Mesendoderm (in vitro differentiated cells): ENCODE measurements at regions not wholly inside any gene's neighbourhood (a gene's known extent, or its start where the extent isn't known, plus 50 kb on each side); places are given as distances from the start of the nearest gene placed in this dataset.

ENCODE experiments used
- DNase-seq: peaks from one replicate; pipeline ENCODE4 v3.0.0; 2013
- H2AK5ac ChIP-seq: 2 replicates; pipeline ENCODE4 v1.6.1; 2013; ENCODE audit warnings: low read length, inconsistent platforms
- H2BK120ac ChIP-seq: 2 replicates; pipeline ENCODE4 v1.6.1; 2013; ENCODE audit warnings: low read depth, mild to moderate bottlenecking, low read length, moderate library complexity, mixed read lengths
- H2BK15ac ChIP-seq: replicated peaks from 2 replicates; pipeline ENCODE4 v1.6.1; 2013; ENCODE audit warnings: low read depth, mild to moderate bottlenecking, moderate library complexity
- H2BK5ac ChIP-seq: 2 replicates; pipeline ENCODE4 v1.6.1; 2013; ENCODE audit warnings: low read length, inconsistent platforms
- H3K18ac ChIP-seq: 2 replicates; pipeline ENCODE4 v1.6.1; 2013; ENCODE audit warnings: mild to moderate bottlenecking, low read length, mixed read lengths
- H3K23ac ChIP-seq: one replicate; pipeline ENCODE4 v1.6.1; 2013; ENCODE audit warnings: low read length
- H3K27ac ChIP-seq: 2 replicates; pipeline ENCODE4 v1.5.1; 2013; ENCODE audit warnings: low read depth, mild to moderate bottlenecking, inconsistent platforms, low read length, moderate library complexity
- H3K27me3 ChIP-seq: 2 replicates; pipeline ENCODE4 v1.6.1; 2013; ENCODE audit warnings: low read length, control low read depth, mild to moderate bottlenecking, inconsistent platforms; ENCODE audit not compliant: insufficient read depth, poor library complexity
- H3K36me3 ChIP-seq: 2 replicates; pipeline ENCODE4 v1.6.1; 2013; ENCODE audit warnings: low read length, inconsistent platforms; ENCODE audit not compliant: control insufficient read depth, insufficient read depth
- H3K4ac ChIP-seq: one replicate; pipeline ENCODE4 v1.6.1; 2013; ENCODE audit warnings: low read depth, mild to moderate bottlenecking, low read length, moderate library complexity
- H3K4me1 ChIP-seq: 2 replicates; pipeline ENCODE4 v1.6.1; 2013; ENCODE audit warnings: low read depth, low read length, inconsistent platforms; ENCODE audit not compliant: control insufficient read depth
- H3K4me2 ChIP-seq: 2 replicates; pipeline ENCODE4 v1.6.1; 2013; ENCODE audit warnings: low read length
- H3K4me3 ChIP-seq: 2 replicates; pipeline ENCODE4 v1.5.1; 2013; ENCODE audit warnings: mild to moderate bottlenecking, low read length
- H3K56ac ChIP-seq: one replicate; pipeline ENCODE4 v1.6.1; 2013; ENCODE audit warnings: low read length
- H3K79me1 ChIP-seq: 2 replicates; pipeline ENCODE4 v1.6.1; 2013; ENCODE audit warnings: low read length, inconsistent platforms
- H3K79me2 ChIP-seq: 2 replicates; pipeline ENCODE4 v1.6.1; 2013; ENCODE audit warnings: mild to moderate bottlenecking, low read length; ENCODE audit not compliant: control insufficient read depth, insufficient read depth
- H3K9ac ChIP-seq: 2 replicates; pipeline ENCODE4 v1.6.1; 2013; ENCODE audit warnings: low read length, inconsistent platforms
- H4K5ac ChIP-seq: one replicate; pipeline ENCODE4 v1.6.1; 2013; ENCODE audit warnings: low read length
- H4K8ac ChIP-seq: one replicate; pipeline ENCODE4 v1.6.1; 2013; ENCODE audit warnings: low read depth, mild to moderate bottlenecking, control low read depth, low read length, moderate library complexity
- WGBS: extraction: QIAGEN DNeasy Blood & Tissue Kit; methylation state at CpG from one replicate; pipeline ENCODE4 v1.1.7; 2013; ENCODE audit warnings: low lambda C conversion rate, missing lambda C conversion rate; ENCODE audit not compliant: insufficient coverage; ENCODE audit errors: extremely low coverage; 5-methylcytosine and 5-hydroxymethylcytosine counted together

DNA sequence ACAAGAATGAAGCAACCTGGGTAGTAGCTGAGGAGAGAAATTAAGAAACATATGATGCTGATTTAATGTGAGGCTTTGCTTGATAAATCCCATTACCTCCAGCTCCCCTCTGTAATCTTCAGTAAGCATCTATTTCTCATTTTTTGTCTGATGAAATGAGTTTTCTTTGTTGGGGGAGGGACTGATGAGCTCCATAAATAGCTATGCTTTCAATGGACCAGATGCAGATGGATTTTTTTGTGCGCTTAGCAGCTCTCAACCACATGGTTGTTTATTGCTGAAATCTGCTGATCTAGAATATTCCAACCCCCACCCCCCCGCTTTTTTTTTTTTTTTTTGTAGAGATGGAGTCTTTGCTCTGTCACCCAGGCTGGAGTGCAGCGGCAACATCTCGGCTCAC is 1082.0 kb downstream of the RAPGEF2 start:
- WGBS: no CpG with 5 or more reads among the region's 4 CpGs
- Histone ChIP-seq H3K4me2 (no peak overlapping the region), H3K79me2 (no peaks in the 10 kb centered on the region), H3K27me3 (no peaks in the 10 kb centered on the region), H3K56ac (no peak overlapping the region), H3K4ac (no peak overlapping the region), H3K4me1 (no peaks in the 10 kb centered on the region), H3K79me1 (no peaks in the 10 kb centered on the region), H2BK120ac (no peak overlapping the region), H3K23ac (no peak overlapping the region), H4K8ac (no peak overlapping the region), H2BK5ac (no peak overlapping the region), H3K18ac (no peak overlapping the region), H2BK15ac (no peak overlapping the region), H3K27ac (no peak overlapping the region), H2AK5ac (no peak overlapping the region), H4K5ac (no peak overlapping the region), H3K36me3 (no peaks in the 10 kb centered on the region), H3K9ac (no peak overlapping the region), H3K4me3 (no peak overlapping the region)
- DNase-seq: no peak

DNA sequence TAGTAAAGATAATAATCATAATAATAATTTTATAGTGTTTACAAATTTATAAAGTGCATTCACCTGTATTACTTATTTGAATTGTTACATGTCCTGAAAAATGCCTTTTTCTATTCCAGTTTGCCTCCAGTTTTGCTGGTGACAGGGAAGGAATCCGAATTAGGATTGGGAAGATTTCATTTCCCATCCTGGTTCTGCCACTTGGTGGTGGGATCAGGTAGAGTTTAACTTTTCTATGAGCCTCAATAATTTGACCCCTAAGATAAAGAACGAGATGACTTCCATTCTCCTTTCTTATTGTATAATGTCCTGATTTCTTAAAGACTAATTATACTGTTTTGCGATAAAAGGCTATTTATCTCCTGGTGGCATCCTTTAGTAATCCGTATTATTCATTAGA is 1090.9 kb downstream of the RAPGEF2 start:
- H3K9ac ChIP-seq: no peak overlapping the region
- no peak overlapping the region for H3K4me3 ChIP-seq
- H3K4me1 ChIP-seq: no peaks in the 10 kb centered on the region
- no peak overlapping the region for H4K8ac ChIP-seq
- no peak overlapping the region for H2AK5ac ChIP-seq
- H3K36me3 ChIP-seq: no peaks in the 10 kb centered on the region
- no peak overlapping the region for H3K23ac ChIP-seq
- H3K56ac ChIP-seq: no peak overlapping the region
- H2BK15ac ChIP-seq: no peak overlapping the region
- H3K4me2 ChIP-seq: no peak overlapping the region
- H3K27ac ChIP-seq: no peak overlapping the region
- H3K18ac ChIP-seq: no peak overlapping the region
- H3K4ac ChIP-seq: no peak overlapping the region
- WGBS: no CpG with 5 or more reads among the region's 4 CpGs
- no peaks in the 10 kb centered on the region for H3K79me1 ChIP-seq
- H3K27me3 ChIP-seq: no peaks in the 10 kb centered on the region
- no peaks in the 10 kb centered on the region for H3K79me2 ChIP-seq
- peak; percentile 0 for DNase-seq
- H2BK120ac ChIP-seq: no peak overlapping the region
- H2BK5ac ChIP-seq: no peak overlapping the region
- no peak overlapping the region for H4K5ac ChIP-seq

- Histone ChIP-seq H3K27me3 (no peaks in the 10 kb centered on the region), H3K79me1 (no peaks in the 10 kb centered on the region), H3K4ac (no peak overlapping the region), H3K27ac (no peak overlapping the region), H3K18ac (no peak overlapping the region), H3K36me3 (no peaks in the 10 kb centered on the region), H3K23ac (no peak overlapping the region), H2BK15ac (no peak overlapping the region), H3K4me2 (no peak overlapping the region), H3K79me2 (no peaks in the 10 kb centered on the region), H2BK120ac (no peak overlapping the region), H3K4me1 (no peaks in the 10 kb centered on the region), H3K9ac (no peak overlapping the region), H4K8ac (no peak overlapping the region), H2BK5ac (no peak overlapping the region), H2AK5ac (no peak overlapping the region), H4K5ac (no peak overlapping the region), H3K56ac (no peak overlapping the region), H3K4me3 (no peak overlapping the region)
- WGBS: no CpG with 5 or more reads among the region's 5 CpGs
- DNase-seq: peak; percentile 5
Observed at GRCh38 chr4:160194716-160195115, 1091.8 kb downstream of the RAPGEF2 start.

DNA sequence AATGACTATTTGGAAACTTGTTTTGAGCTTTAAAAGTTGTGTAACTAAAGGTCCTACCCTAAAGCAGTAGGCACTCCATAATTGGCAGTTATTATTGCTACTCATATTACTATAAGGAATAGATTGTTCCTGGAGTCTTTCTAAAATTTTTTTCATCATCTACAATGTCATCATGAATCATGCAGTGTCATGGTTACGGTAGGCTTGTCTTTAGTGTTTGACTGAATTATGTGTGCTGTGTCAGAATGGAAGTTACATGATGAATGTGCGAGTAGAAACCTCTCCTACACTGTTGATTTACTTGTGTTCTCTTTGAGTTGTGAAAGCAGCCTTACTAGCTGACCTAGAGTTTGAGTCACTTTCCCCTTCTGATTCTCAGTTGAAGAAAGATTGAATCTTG is 1099.9 kb downstream of the RAPGEF2 start:
- H4K5ac ChIP-seq: no peak overlapping the region
- peak; percentile 0 for DNase-seq
- H3K4ac ChIP-seq: no peak overlapping the region
- H3K4me1 ChIP-seq: no peaks in the 10 kb centered on the region
- no peaks in the 10 kb centered on the region for H3K27me3 ChIP-seq
- no peak overlapping the region for H3K56ac ChIP-seq
- no peak overlapping the region for H3K4me3 ChIP-seq
- WGBS: no CpG with 5 or more reads among the region's 2 CpGs
- H3K36me3 ChIP-seq: no peaks in the 10 kb centered on the region
- H3K27ac ChIP-seq: no peak overlapping the region
- H3K79me1 ChIP-seq: no peaks in the 10 kb centered on the region
- no peak overlapping the region for H2BK15ac ChIP-seq
- H3K18ac ChIP-seq: no peak overlapping the region
- no peak overlapping the region for H2BK5ac ChIP-seq
- no peak overlapping the region for H3K9ac ChIP-seq
- H2BK120ac ChIP-seq: no peak overlapping the region
- H3K79me2 ChIP-seq: no peaks in the 10 kb centered on the region
- H3K23ac ChIP-seq: no peak overlapping the region
- no peak overlapping the region for H2AK5ac ChIP-seq
- H4K8ac ChIP-seq: no peak overlapping the region
- no peak overlapping the region for H3K4me2 ChIP-seq

- no peak overlapping the region for H3K4me3 ChIP-seq
- H2BK15ac ChIP-seq: no peak overlapping the region
- H3K79me1 ChIP-seq: no peaks in the 10 kb centered on the region
- H2BK120ac ChIP-seq: no peak overlapping the region
- H3K36me3 ChIP-seq: no peaks in the 10 kb centered on the region
- H3K23ac ChIP-seq: no peak overlapping the region
- no peak overlapping the region for H2BK5ac ChIP-seq
- no peaks in the 10 kb centered on the region for H3K27me3 ChIP-seq
- no peak for DNase-seq
- H3K9ac ChIP-seq: no peak overlapping the region
- H3K79me2 ChIP-seq: no peaks in the 10 kb centered on the region
- WGBS: no CpG with 5 or more reads among the region's 3 CpGs
- no peak overlapping the region for H4K5ac ChIP-seq
- H3K18ac ChIP-seq: no peak overlapping the region
- no peak overlapping the region for H3K4ac ChIP-seq
- no peak overlapping the region for H4K8ac ChIP-seq
- no peak overlapping the region for H3K56ac ChIP-seq
- H3K27ac ChIP-seq: no peak overlapping the region
- no peaks in the 10 kb centered on the region for H3K4me1 ChIP-seq
- H2AK5ac ChIP-seq: no peak overlapping the region
- H3K4me2 ChIP-seq: no peak overlapping the region
Observed at GRCh38 chr4:160212078-160212477, 1109.2 kb downstream of the RAPGEF2 start.

DNA sequence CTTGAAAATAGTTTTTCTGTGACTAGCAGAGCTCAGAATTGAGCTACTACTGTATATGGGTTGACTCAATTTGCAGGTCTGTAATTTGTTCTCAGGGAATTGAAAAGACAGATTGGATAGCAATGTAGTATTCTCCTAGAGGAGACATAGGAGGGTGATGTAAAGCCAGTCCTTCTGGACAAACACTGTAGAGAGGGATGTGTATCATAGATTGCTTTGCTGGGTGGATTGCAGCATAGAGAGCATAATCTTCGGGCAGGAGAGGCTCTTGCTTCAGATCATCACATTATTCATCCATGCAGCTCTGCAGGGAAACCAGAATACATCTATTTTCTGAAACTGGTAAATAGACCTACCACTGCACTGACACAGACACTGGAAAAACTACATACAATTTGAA is 1110.5 kb downstream of the RAPGEF2 start:
- Histone ChIP-seq H3K18ac (no peak overlapping the region), H3K4ac (no peak overlapping the region), H3K56ac (no peak overlapping the region), H4K5ac (no peak overlapping the region), H3K27ac (no peak overlapping the region), H3K4me1 (no peaks in the 10 kb centered on the region), H3K79me2 (no peaks in the 10 kb centered on the region), H2BK120ac (no peak overlapping the region), H2AK5ac (no peak overlapping the region), H2BK15ac (no peak overlapping the region), H3K23ac (no peak overlapping the region), H3K27me3 (no peaks in the 10 kb centered on the region), H4K8ac (no peak overlapping the region), H2BK5ac (no peak overlapping the region), H3K36me3 (no peaks in the 10 kb centered on the region), H3K79me1 (no peaks in the 10 kb centered on the region), H3K9ac (no peak overlapping the region), H3K4me3 (no peak overlapping the region), H3K4me2 (no peak overlapping the region)
- no CpG with 5 or more reads among the region's 1 CpG for WGBS
- DNase-seq: no peak
